SK-N-SH treated with all-trans-retinoic acid at 6 μM for 48 hours (cell line): ENCODE measurements at regions not wholly inside any gene's neighbourhood (a gene's known extent, or its start where the extent isn't known, plus 50 kb on each side); places are given as distances from the start of the nearest gene placed in this dataset.

Source experiments
- CREB5 ChIP-seq: fragments of 250-450 bp; sonication (Bioruptor Pico); IDR thresholded peaks from 2 replicates; pipeline ENCODE4 v1.5.1; 2020; ENCODE audit warnings: low read depth, mild to moderate bottlenecking, moderate library complexity
- ESRRG ChIP-seq: fragments of 250-450 bp; sonication (Bioruptor Pico); IDR thresholded peaks from 2 replicates; pipeline ENCODE4 v1.6.1; 2021; ENCODE audit warnings: mild to moderate bottlenecking
- ISL1 ChIP-seq: fragments of 250-450 bp; sonication (Bioruptor Pico); IDR thresholded peaks from 2 replicates; pipeline ENCODE4 v2.1.2; 2022; ENCODE audit warnings: mild to moderate bottlenecking, moderate library complexity
- PATZ1 ChIP-seq: fragments of 250-450 bp; sonication (Bioruptor Pico); IDR thresholded peaks from 2 replicates; pipeline ENCODE4 v1.8.0; 2020; ENCODE audit warnings: mild to moderate bottlenecking, moderate library complexity, borderline replicate concordance
- ZFP30 ChIP-seq: fragments of 450-650 bp; formaldehyde crosslinking; IDR thresholded peaks from 2 replicates; pipeline ENCODE4 v1.5.0; 2022; ENCODE audit warnings: mild to moderate bottlenecking, moderate library complexity
- ZNF8 ChIP-seq: fragments of 450-650 bp; formaldehyde crosslinking; IDR thresholded peaks from 2 replicates; pipeline ENCODE4 v1.5.0; 2020; ENCODE audit warnings: mild to moderate bottlenecking, moderate library complexity

- TF ChIP-seq CREB5 (CRISPR knock-in tag) (no peak), ZFP30 (no peak), PATZ1 (CRISPR knock-in tag) (no peak), ZNF8 (CRISPR knock-in tag) (no peak), ISL1 (no peak), ESRRG (no peak)
These were observed 259.8 kb downstream of the OSR1 start for GRCh38 chr2:19098467-19099160.
